ENCODE measurements at regions not wholly inside any gene's neighbourhood (a gene's known extent, or its start where the extent isn't known, plus 50 kb on each side); places are given as distances from the start of the nearest gene placed in this dataset.

DNA sequence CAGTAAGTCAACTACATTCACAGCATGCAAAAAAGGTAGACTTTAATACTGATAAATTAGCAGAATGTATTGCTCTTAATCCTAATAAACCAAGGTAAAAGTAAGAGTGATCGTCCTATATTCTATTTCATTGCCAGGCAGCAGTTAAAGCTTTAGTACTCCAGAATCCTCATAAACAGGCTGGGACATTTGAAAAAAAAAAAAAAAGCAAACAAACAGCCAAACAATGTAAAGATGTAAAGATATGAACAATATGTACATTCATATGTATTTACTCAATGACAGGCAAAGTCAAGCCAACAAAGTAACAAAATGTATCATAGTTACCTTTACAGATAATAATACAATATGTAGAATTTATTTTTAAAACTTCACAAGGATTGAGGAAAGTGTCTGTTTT, 383.6 kb downstream of the COL11A1 start:
- no peak overlapping the region for H3K4me3 ChIP-seq (ENCODE audit: low read depth, low read length)
- TF ChIP-seq, protein P1, sequence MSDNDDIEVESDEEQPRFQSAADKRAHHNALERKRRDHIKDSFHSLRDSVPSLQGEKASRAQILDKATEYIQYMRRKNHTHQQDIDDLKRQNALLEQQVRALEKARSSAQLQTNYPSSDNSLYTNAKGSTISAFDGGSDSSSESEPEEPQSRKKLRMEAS (IDR thresholded peaks at IDR 0.05; ENCODE audit: low read depth, low read length), result no peak
- TF ChIP-seq, protein P2, sequence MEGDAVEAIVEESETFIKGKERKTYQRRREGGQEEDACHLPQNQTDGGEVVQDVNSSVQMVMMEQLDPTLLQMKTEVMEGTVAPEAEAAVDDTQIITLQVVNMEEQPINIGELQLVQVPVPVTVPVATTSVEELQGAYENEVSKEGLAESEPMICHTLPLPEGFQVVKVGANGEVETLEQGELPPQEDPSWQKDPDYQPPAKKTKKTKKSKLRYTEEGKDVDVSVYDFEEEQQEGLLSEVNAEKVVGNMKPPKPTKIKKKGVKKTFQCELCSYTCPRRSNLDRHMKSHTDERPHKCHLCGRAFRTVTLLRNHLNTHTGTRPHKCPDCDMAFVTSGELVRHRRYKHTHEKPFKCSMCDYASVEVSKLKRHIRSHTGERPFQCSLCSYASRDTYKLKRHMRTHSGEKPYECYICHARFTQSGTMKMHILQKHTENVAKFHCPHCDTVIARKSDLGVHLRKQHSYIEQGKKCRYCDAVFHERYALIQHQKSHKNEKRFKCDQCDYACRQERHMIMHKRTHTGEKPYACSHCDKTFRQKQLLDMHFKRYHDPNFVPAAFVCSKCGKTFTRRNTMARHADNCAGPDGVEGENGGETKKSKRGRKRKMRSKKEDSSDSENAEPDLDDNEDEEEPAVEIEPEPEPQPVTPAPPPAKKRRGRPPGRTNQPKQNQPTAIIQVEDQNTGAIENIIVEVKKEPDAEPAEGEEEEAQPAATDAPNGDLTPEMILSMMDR (IDR thresholded peaks at IDR 0.05; ENCODE audit: low read depth, low read length), result no peak
- TF ChIP-seq MYC (IDR thresholded peaks at IDR 0.05; ENCODE audit: low read depth, low read length) (no peak), POLR2A (IDR thresholded peaks at IDR 0.05; ENCODE audit: extremely low read depth, insufficient read length) (no peak)
- no peak for DNase-seq (ENCODE audit: low read depth)

DNA sequence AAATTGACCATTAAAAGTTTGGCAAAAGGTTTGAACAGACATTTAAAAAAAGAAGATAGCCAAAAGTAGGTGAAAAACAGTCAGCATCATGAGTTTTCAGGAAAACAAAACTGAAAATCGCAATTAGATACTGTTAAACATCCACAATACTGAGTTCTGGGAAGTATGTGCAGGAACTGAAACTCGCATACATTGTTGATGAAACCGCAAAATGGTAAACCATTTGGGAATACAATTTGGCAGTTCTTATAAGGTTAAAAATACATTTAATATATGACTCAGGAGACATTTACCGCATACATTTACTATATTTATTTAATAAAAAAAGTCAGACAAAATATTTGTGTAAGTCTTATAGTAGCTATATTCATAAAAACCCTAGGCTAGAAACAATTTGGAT, 393.2 kb downstream of the COL11A1 start:
- H3K4me3 ChIP-seq (ENCODE audit: low read depth, low read length), result no peak overlapping the region
- TF ChIP-seq POLR2A (IDR thresholded peaks at IDR 0.05; ENCODE audit: extremely low read depth, insufficient read length) (no peak), MYC (IDR thresholded peaks at IDR 0.05; ENCODE audit: low read depth, low read length) (no peak)
- TF ChIP-seq, protein P1 (IDR thresholded peaks at IDR 0.05; ENCODE audit: low read depth, low read length), result no peak
- TF ChIP-seq, protein P2 (IDR thresholded peaks at IDR 0.05; ENCODE audit: low read depth, low read length), result no peak
- no peak for DNase-seq (ENCODE audit: low read depth)

DNA sequence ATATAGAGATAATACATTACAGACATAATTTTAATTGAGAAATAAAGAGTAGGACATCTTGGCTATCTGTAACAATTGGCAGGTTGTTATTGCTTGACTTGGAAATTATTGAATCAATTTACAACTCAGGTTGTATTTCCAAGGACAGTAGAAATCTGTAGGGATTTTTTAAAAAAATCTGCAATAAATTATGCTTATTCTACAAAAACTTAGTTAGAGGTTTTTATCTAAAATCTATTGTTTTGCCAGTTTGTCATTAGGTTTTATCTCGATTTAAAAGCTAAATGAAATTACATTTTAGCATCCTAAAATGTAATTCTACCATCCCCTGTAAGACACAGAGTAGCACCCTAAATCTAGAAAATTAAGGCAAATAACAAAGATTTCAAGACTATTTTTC, 408.8 kb downstream of the COL11A1 start:
- no peak overlapping the region for H3K4me3 ChIP-seq (ENCODE audit: low read depth, low read length)
- DNase-seq (ENCODE audit: low read depth), result no peak
- TF ChIP-seq, protein P2 (IDR thresholded peaks at IDR 0.05; ENCODE audit: low read depth, low read length), result no peak
- TF ChIP-seq, protein P1 (IDR thresholded peaks at IDR 0.05; ENCODE audit: low read depth, low read length), result no peak
- TF ChIP-seq POLR2A (IDR thresholded peaks at IDR 0.05; ENCODE audit: extremely low read depth, insufficient read length) (no peak), MYC (IDR thresholded peaks at IDR 0.05; ENCODE audit: low read depth, low read length) (no peak)

DNA sequence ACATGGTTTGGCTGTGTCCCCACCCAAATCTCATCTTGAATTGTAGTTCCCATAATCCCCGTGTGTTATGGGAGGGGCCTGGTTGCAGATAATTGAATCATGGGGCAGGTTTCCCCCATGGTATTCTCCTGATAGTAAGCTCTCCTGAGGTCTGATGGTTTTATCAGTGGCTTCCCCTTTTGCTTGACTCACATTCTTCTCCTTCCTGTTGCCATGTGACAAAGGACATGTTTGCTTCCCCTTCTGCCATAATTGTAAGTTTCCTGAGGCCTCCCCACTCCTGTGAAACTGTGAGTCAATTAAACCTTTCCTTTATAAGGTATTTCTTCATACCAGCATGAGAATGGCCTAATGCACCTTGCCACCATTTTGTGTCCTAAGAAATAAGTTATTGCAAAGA, 415.0 kb downstream of the COL11A1 start:
- TF ChIP-seq, protein P1 (IDR thresholded peaks at IDR 0.05; ENCODE audit: low read depth, low read length), result no peak
- TF ChIP-seq, protein P2 (IDR thresholded peaks at IDR 0.05; ENCODE audit: low read depth, low read length), result no peak
- TF ChIP-seq POLR2A (IDR thresholded peaks at IDR 0.05; ENCODE audit: extremely low read depth, insufficient read length), result no peak
- TF ChIP-seq MYC (IDR thresholded peaks at IDR 0.05; ENCODE audit: low read depth, low read length), result no peak
- DNase-seq (ENCODE audit: low read depth), result peak; percentile 21

DNA sequence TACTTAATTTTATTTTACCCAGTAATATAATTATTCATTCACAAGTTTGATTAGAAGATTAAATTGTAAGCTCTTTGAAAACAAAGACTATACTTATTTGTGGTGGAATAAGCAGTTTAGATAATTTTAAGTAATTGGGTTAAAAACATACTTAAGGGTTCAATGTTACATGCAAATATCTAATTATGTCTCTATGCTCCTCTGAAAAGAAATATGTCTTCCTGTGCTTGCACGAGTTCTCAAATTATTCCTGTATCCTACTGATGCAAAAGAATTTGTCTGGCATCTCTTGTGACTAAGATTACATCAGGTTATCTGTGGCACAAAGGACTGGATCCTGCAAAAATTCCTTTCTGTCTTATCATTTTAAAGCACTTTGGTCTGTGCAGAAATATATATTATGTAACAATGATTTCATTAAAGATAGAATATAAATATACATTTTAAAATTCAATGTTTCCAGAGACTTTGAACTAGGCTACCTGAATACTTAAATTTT, 416.7 kb downstream of the COL11A1 start:
- TF ChIP-seq, protein P2 (IDR thresholded peaks at IDR 0.05; ENCODE audit: low read depth, low read length), result no peak
- TF ChIP-seq, protein P1 (IDR thresholded peaks at IDR 0.05; ENCODE audit: low read depth, low read length), result no peak
- no peak for TF ChIP-seq MYC (IDR thresholded peaks at IDR 0.05; ENCODE audit: low read depth, low read length)
- TF ChIP-seq POLR2A (IDR thresholded peaks at IDR 0.05; ENCODE audit: extremely low read depth, insufficient read length), result no peak
- no peak overlapping the region for H3K4me3 ChIP-seq (ENCODE audit: low read depth, low read length)
- DNase-seq (ENCODE audit: low read depth), result no peak

More for the DNA sequence above, 415.0 kb downstream of the COL11A1 start:
- no peak overlapping the region for H3K4me3 ChIP-seq (ENCODE audit: low read depth, low read length)

All from NB4 (cell line).